CD4-positive, alpha-beta T cell treated with Interleukin-10 for 1 hour (primary cell): ENCODE measurements at regions not wholly inside any gene's neighbourhood (a gene's known extent, or its start where the extent isn't known, plus 50 kb on each side); places are given as distances from the start of the nearest gene placed in this dataset.
"Not testable (repeated sequence)": the region's sequence is repeated elsewhere in the genome, so short reads cannot be mapped to it uniquely, and the experiment has no call there.

Source experiments
- DNase-seq: peaks from one replicate; pipeline ENCODE4 v3.0.0-alpha.2; 2020

GRCh38 chr2:142827170-142827569, 50.3 kb upstream of the KYNU start:
- DNase-seq, result no peak

GRCh38 chr2:142825861-142826260, 51.6 kb upstream of the KYNU start:
- no peak for DNase-seq

DNA sequence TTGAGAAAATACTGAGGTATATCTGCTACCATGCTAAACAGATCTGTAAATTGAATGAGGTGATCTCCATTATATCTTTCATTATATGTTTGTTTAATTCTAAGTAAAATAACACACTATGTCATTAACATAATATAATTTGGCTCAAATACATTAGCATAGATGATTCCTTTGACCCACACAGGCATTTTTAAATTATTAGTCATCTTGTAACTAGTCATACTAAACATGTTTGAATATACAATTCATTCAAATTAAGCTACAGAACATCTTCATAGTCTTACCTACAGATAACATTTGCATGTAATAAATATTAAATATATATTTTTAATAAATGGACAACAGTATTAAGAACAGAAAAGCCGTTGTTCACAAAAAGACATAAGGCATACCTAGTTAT, 52.7 kb upstream of the KYNU start:
- DNase-seq, result no peak

- no peak for DNase-seq
These were observed 55.3 kb upstream of the KYNU start for GRCh38 chr2:142822190-142822589.

GRCh38 chr2:142819411-142819810, 58.1 kb upstream of the KYNU start:
- no peak for DNase-seq

DNA sequence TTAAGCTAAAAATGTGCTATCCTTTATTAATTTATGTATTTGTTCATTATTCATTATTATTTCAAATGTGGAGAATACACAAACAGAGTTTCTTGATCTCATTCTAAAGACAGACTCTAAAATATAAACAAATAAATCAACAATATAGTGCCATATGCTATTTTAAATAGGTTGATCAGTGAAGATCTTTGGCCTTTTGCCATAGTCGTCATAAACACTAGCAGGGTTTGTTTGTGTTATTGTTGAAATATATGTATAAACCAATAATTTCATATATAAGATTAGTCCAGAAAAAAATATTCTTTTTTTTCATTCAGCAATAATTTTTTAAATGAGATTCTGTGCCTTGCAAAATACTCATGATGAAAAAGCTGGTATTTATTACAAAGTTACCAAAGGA, 62.1 kb upstream of the KYNU start:
- no peak for DNase-seq

DNA sequence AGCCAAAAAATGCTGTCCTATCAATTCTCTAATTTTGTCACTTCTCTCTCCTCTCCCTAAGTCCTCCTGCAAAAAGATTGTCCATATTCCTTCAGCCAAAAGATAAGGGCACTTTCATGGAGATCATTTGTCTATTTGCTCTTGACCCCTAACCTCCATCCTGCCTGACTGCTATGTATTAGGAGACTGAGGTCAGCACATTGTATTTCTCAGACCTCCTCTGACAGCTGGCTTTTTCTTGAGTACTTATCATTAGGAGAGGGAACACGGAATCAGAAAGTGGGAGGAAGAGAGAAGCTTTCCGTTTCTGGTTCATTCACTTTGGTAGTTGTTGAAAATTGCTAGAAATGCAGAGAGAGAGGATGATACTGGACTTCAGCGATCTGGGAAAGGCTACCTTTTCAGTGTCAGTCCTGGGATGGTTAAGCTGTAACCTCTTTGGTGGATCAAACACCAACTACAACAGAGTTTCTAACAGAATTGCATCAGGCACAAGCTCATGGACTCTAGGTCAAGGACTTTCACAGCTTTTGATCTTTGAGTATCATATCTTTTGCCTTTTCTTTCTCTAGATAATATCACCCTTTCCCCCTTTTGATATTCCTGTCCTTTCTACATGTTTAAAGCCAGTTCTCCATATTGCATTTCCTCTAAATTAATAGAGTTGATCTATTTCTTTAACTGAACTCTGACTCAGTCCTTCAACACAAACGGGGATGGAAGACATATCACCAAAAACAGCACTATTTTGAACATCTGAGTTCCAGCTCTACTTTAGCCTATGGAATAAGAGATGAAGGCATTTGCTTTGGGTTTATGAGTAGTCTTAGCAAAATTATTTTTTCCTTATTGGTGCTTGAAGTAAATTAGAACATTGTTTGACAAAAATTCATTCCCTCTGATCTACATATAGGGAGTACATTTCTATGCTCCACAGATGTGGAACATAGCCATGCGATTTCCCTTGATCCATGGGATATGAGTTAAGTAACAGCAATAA, 63.3 kb upstream of the KYNU start:
- DNase-seq, result no peak

DNA sequence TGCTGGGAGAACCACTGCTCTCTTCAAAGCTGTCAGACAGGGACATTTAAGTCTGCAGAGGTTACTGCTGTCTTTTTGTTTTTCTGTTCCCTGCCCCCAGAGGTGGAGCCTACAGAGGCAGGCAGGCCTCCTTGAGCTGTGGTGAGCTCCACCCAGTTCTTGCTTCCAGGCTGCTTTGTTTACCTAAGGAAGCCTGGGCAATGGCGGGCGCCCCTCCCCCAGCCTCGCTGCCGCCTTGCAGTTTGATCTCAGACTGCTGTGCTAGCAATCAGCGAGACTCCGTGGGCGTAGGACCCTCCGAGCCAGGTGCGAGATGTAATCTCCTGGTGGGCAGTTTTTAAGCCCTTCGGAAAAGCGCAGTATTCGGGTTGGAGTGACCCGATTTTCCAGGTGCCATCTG, 65.8 kb upstream of the KYNU start:
- not testable (repeated sequence) for DNase-seq

DNA sequence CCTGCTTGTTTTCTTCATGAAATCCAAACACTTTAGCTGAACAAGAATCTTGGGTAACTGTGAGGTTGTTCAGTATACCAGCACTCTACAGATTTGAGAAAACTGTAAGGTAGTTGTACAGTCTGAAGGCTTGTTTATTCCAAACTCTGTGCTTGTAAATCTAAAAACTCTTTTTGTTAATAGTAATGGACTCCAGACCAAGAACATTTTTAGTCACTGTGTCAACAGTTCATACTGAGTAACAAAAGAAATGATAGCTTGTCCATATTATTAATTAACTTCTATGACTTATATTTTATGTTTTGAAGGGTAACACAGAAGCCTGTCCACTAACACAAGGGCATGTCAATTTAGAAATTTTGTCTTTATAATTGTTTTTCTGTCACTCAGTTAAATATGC, 72.2 kb upstream of the KYNU start:
- no peak for DNase-seq

GRCh38 chr2:142803158-142803557, 74.3 kb upstream of the KYNU start:
- no peak for DNase-seq

- DNase-seq, result no peak
These were observed 80.9 kb upstream of the KYNU start for GRCh38 chr2:142796588-142796987.

DNA sequence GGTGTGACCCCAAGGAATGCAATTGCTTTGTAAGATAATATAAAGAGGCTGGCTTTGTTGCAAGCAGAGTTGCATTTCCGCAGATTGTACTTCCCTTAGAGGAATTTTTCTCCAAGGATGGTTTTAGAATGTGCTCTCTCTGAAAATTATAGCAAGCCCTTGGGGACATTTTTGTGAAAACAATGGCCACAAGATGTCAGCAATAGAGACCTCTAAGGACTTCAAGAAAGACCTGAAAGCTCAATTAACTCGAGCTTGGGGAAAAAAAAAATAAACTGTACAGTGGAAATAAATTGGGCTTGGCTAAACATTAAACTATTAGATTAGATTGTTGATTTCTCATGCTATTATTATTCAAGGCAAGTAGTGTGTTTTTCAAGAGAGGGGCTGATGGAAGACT, 81.3 kb upstream of the KYNU start:
- DNase-seq, result no peak

- DNase-seq, result no peak
These were observed 82.6 kb upstream of the KYNU start for GRCh38 chr2:142794850-142795249.

- not testable (repeated sequence) for DNase-seq
These were observed 85.1 kb upstream of the KYNU start for GRCh38 chr2:142792328-142792727.

DNA sequence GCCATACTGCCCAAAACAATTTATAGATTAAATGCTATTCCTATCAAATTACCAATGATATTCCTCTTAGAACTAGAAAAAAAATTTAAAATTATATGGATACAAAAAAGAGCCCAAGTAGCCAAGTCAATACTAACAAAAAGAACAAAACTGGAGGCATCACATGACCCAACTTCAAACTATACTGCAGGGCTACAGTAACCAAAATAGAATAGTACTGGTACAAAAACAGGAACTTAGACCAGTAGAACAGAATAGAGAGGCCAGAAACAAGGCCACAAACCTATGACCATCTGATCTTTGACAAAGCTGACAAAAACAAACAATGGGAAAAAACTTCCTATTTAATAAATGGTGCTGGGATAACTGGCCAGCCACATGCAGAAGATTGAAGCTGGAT, 86.1 kb upstream of the KYNU start:
- DNase-seq, result no peak

DNA sequence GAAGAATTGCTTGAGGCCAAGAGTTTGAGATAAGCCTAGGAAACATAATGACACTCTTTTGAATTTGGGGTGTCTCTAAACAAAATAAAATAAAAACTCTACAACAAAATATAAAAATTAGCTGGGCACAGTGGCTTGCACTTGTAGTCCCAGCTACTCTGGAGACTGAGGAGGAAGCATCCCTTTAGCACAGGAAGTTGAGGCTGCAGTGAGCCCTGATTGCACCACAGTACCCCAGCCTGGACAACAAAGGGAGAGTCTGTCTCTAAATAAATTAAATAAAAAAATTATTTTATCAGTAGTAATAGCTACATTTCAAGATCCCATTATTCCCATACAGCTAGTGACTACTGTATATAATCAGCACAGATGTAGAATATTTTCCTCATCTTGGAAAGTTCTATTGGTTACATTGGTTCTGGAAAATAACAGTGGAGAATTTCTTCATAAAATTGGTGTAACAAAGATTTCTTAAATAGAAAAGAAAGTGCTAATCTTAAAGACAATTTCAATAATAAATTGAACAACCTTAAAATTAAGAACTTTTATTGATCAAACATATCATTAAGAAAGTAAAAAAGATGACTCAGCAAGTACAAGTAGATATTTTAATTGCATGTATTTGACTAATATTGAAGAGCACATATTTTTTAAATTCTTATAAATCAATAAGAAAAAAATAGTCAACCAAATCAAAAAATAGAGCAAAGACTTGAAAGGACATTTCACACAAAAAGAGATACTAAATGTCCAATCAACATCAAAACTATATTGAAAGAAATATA, 90.4 kb upstream of the KYNU start:
- no peak for DNase-seq

- DNase-seq, result no peak
These were observed 94.5 kb upstream of the KYNU start for GRCh38 chr2:142782942-142783443.

- no peak for DNase-seq
These were observed 96.3 kb upstream of the KYNU start for GRCh38 chr2:142781146-142781545.

DNA sequence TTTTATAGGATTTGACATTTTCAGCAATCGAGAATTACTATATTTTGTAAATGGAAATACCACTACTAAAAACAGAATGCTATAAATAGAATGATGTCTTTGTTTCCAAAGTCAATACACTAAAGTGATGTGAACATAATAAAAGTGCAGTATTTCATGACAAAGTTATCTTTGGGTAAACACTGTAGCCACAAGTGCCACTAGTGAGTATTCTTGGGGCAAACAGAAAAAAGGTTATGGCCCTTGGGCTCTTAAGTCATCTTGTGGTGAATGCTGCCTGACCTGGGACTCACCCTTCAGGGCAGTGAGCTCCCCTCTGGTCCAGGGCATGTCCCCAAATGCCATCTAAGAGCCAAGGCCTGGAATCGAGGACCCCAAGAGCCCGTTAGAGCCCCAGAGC, 99.2 kb upstream of the KYNU start:
- no peak for DNase-seq

DNA sequence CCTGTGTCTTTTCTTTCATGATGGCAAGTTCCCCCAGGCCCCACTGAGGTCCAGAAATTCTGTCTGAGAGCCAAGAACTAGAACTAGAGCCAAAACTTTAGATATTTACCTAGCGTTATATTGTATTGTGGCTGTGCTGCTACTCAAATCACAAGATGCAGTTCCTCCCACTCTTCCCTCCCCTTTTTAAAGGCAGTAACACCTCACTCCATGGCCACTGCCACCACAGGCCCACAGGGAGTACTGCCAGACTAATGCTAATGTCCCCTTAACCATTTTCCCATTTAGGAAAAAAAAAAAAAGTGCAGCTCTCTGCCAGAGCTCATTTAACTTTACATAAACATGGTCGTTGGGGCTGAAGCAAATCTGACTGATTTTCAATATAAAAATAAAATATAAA, 99.7 kb upstream of the KYNU start:
- DNase-seq, result no peak

DNA sequence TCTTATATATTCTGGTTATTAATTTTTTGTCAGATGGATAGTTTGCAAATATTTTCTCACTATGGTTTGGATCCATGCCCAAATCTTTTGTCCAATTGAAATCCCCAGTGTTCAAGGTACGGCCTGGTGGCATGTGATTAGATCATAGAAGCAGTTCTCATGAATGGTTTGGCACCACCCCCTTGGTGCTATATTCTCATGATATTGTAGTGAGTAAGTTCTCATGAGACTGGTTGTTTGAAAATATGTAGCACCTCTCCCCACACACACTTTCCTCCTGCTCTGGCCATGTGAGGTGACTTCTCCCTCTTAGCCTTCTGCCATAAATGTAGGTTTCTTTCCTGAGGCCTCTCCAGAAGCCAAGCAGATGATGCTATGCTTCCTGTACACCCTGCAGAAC, 107.7 kb upstream of the KYNU start:
- no peak for DNase-seq

DNA sequence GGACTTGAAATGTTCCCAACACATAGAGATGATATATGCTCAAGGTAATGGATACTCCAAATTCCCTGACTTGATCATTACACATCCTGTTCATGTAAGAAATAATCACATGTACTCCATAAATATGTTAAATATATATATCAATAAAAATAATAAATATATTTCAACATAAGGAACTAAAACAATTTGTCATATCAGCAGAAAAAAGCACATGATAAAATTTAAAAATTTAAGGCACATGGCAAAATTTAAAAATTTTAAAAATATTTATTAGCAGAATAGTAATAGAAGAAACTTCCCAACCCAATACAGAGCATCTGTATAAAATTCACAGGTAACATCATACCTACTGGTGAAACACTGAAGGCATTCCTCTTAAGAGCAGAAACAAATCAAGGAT, 109.6 kb upstream of the KYNU start:
- no peak for DNase-seq

GRCh38 chr2:142758973-142759372, 118.5 kb upstream of the KYNU start:
- no peak for DNase-seq

- DNase-seq, result no peak
These were observed 120.4 kb upstream of the KYNU start for GRCh38 chr2:142757111-142757510.
